SK-N-SH treated with all-trans-retinoic acid at 6 μM for 48 hours (cell line): ENCODE measurements at regions not wholly inside any gene's neighbourhood (a gene's known extent, or its start where the extent isn't known, plus 50 kb on each side); places are given as distances from the start of the nearest gene placed in this dataset.

Experiments used
- ATAC-seq: fragments of 200-7000 bp; cut with Tn5 transposase; 3 replicates; pipeline ENCODE4 v1.9.1; 2020; ENCODE audit warnings: mild to moderate bottlenecking, moderate library complexity
- CREB5 ChIP-seq: fragments of 250-450 bp; sonication (Bioruptor Pico); IDR thresholded peaks from 2 replicates; pipeline ENCODE4 v1.5.1; 2020; ENCODE audit warnings: low read depth, mild to moderate bottlenecking, moderate library complexity
- CSRNP3 ChIP-seq: fragments of 250-450 bp; sonication (Bioruptor Pico); IDR thresholded peaks from 2 replicates; pipeline ENCODE4 v1.5.1; 2021; ENCODE audit warnings: mild to moderate bottlenecking, moderate library complexity
- ESRRG ChIP-seq: fragments of 250-450 bp; sonication (Bioruptor Pico); IDR thresholded peaks from 2 replicates; pipeline ENCODE4 v1.6.1; 2021; ENCODE audit warnings: mild to moderate bottlenecking
- GLIS3 ChIP-seq: fragments of 250-450 bp; sonication (Bioruptor Pico); IDR thresholded peaks from 2 replicates; pipeline ENCODE4 v1.5.0; 2020; ENCODE audit warnings: mild to moderate bottlenecking, moderate library complexity
- OSR1 ChIP-seq: fragments of 250-450 bp; sonication (Bioruptor Pico); IDR thresholded peaks from 2 replicates; pipeline ENCODE4 v1.8.0; 2022; ENCODE audit warnings: moderate library complexity, mild to moderate bottlenecking, inconsistent platforms
- PATZ1 ChIP-seq: fragments of 250-450 bp; sonication (Bioruptor Pico); IDR thresholded peaks from 2 replicates; pipeline ENCODE4 v1.8.0; 2020; ENCODE audit warnings: mild to moderate bottlenecking, moderate library complexity, borderline replicate concordance
- POU6F1 ChIP-seq: fragments of 250-450 bp; sonication (Bioruptor Pico); IDR thresholded peaks from 2 replicates; pipeline ENCODE4 v1.8.0; 2021; ENCODE audit warnings: low read depth, mild to moderate bottlenecking, moderate library complexity, borderline replicate concordance
- PPARA ChIP-seq: fragments of 250-450 bp; sonication (Bioruptor Pico); IDR thresholded peaks from 2 replicates; pipeline ENCODE4 v1.5.0; 2020; ENCODE audit warnings: mild to moderate bottlenecking, borderline replicate concordance
- RARB ChIP-seq: fragments of 250-450 bp; sonication (Bioruptor Pico); IDR thresholded peaks from 2 replicates; pipeline ENCODE4 v1.8.0; 2021; ENCODE audit warnings: mild to moderate bottlenecking, moderate library complexity
- TCF4 ChIP-seq: fragments of 250-450 bp; sonication (Bioruptor Pico); IDR thresholded peaks from 2 replicates; pipeline ENCODE4 v1.8.0; 2021; ENCODE audit warnings: mild to moderate bottlenecking, moderate library complexity, borderline replicate concordance
- TOX ChIP-seq: fragments of 250-450 bp; sonication (Bioruptor Pico); IDR thresholded peaks from 2 replicates; pipeline ENCODE4 v1.8.0; 2021; ENCODE audit warnings: mild to moderate bottlenecking, moderate library complexity, borderline replicate concordance
- TSHZ2 ChIP-seq: fragments of 250-450 bp; sonication (Bioruptor Pico); IDR thresholded peaks from 2 replicates; pipeline ENCODE4 v1.5.0; 2020; ENCODE audit warnings: mild to moderate bottlenecking, moderate library complexity
- ZC3H10 ChIP-seq: fragments of 250-450 bp; sonication (Bioruptor Pico); IDR thresholded peaks from 2 replicates; pipeline ENCODE4 v1.5.1; 2021; ENCODE audit warnings: mild to moderate bottlenecking, moderate library complexity
- ZFP30 ChIP-seq: fragments of 450-650 bp; formaldehyde crosslinking; IDR thresholded peaks from 2 replicates; pipeline ENCODE4 v1.5.0; 2022; ENCODE audit warnings: mild to moderate bottlenecking, moderate library complexity
- ZNF565 ChIP-seq: fragments of 450-650 bp; formaldehyde crosslinking; conservative IDR thresholded peaks from 2 replicates; pipeline ENCODE4 v1.5.0; 2020; ENCODE audit warnings: low read depth, mild to moderate bottlenecking, moderate library complexity
- ZNF70 ChIP-seq: fragments of 450-650 bp; formaldehyde crosslinking; IDR thresholded peaks from 2 replicates; pipeline ENCODE4 v1.5.0; 2020; ENCODE audit warnings: mild to moderate bottlenecking, moderate library complexity
- ZNF8 ChIP-seq: fragments of 450-650 bp; formaldehyde crosslinking; IDR thresholded peaks from 2 replicates; pipeline ENCODE4 v1.5.0; 2020; ENCODE audit warnings: mild to moderate bottlenecking, moderate library complexity

- TF ChIP-seq ZNF565: no peak
- no peak for TF ChIP-seq POU6F1 (CRISPR knock-in tag)
- TF ChIP-seq ZC3H10 (CRISPR knock-in tag): no peak
- no peak for TF ChIP-seq CREB5 (CRISPR knock-in tag)
- TF ChIP-seq CSRNP3 (CRISPR knock-in tag): no peak
- no peak for TF ChIP-seq TCF4
- TF ChIP-seq ESRRG (CRISPR knock-in tag): no peak
- ATAC-seq: no peak
These were observed 170.5 kb upstream of the HTR2A start for GRCh38 chr13:47067306-47067705.

- TF ChIP-seq PATZ1 (CRISPR knock-in tag) (no peak), ZFP30 (CRISPR knock-in tag) (no peak), TSHZ2 (no peak), CSRNP3 (CRISPR knock-in tag) (no peak), ZNF8 (no peak), GLIS3 (CRISPR knock-in tag) (no peak), TCF4 (no peak), CREB5 (CRISPR knock-in tag) (no peak)
- ATAC-seq: no peak
These were observed 169.4 kb upstream of the HTR2A start for GRCh38 chr13:47066226-47066625.

- no peak for ATAC-seq
- TF ChIP-seq TOX (no peak), PPARA (CRISPR knock-in tag) (no peak), ZNF8 (no peak), TSHZ2 (no peak), OSR1 (no peak), ZC3H10 (CRISPR knock-in tag) (no peak), PATZ1 (CRISPR knock-in tag) (no peak), RARB (CRISPR knock-in tag) (no peak), POU6F1 (CRISPR knock-in tag) (no peak), ZNF70 (CRISPR knock-in tag) (no peak), ESRRG (CRISPR knock-in tag) (no peak), ZNF565 (no peak)
These were observed 167.5 kb upstream of the HTR2A start for GRCh38 chr13:47064381-47064780.
